ENCODE measurements at regions not wholly inside any gene's neighbourhood (a gene's known extent, or its start where the extent isn't known, plus 50 kb on each side); places are given as distances from the start of the nearest gene placed in this dataset.

DNA sequence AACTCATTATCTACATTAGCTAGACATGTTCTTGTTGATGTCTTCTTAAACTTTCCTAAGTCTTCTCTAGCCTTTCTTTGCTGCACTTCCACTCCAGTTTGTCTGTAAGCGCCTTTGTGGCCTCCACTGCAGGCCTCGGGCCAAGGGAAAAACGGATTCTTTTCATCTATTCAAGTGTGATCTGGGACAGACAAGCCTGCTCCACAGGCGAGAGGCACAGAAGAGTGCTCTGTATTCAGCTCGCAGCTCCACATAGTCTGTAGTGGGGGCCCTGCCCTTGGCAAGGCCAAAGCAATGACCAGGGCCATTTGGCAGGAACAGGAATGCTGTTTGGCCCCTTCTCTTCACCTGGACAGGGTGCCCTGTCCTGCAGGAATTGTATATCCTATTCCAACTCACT, 84.1 kb upstream of the BARX2 start:
- no peak for DNase-seq

- DNase-seq = no peak
Observed at GRCh38 chr11:129290966-129291365, 84.7 kb upstream of the BARX2 start.

GRCh38 chr11:129289350-129290040, 86.2 kb upstream of the BARX2 start:
- no peak for DNase-seq

DNA sequence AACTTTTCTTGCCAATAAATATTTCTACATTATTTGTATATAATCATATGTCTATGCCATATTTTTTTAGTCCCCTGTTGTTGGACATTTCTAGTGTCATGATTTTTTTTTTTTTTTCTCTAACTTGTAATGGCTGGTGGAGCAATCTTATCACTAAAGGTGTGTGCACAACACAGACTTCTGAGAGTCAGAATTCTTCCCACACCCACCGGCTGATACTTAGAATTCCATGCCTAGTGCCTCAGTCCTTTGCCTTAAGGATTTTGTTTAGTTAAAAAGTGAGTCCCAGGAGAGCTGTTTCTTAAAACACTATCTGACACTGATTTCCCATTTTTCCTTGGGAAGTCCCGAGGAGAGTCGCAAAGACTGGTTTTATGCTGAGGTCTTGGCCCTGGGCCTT, 87.7 kb upstream of the BARX2 start:
- no peak for DNase-seq

- no peak for DNase-seq
Observed at GRCh38 chr11:129286813-129287212, 88.8 kb upstream of the BARX2 start.

DNA sequence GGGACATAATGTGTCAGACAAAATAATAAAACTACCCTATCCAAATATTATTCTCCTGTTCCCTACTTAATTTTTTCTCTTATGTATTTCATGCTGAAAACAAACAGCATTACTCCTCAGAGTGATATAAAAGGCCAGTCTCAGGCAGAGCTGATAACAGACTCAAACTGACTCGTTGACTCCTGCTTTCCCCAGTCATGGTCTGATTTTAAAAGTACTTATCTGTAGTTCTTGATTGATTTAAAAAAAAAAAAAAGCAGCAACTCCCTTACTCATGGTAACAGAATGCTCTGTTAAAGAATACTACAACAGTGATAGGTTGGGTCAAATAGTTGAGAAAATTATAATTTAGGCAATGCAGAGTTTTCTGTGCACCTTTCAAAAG, 90.3 kb upstream of the BARX2 start:
- no peak for DNase-seq

GRCh38 chr11:129283141-129283540, 91.0 kb upstream of the ARHGAP32 start:
- no peak for DNase-seq

DNA sequence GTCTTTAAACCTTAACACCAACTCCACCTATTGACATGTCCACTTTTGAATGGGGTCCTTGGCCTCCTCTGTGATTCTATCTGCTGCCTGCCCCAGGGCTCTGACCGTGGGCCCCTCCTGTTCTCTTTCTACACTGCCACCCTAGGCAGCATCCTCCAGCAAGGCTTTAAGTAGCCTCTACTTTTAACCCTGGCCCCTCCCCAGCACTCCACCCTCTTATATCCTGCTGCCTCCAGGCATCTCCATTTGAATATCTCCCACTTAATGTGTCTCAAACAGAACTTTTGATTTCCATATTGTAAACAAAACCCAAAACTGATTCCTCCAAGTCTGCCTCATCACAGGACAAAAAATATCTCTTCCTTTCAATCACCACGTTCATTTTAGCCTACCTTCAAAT, 90.5 kb upstream of the ARHGAP32 start:
- no peak for DNase-seq

- DNase-seq = no peak
Observed at GRCh38 chr11:129281471-129282415, 89.6 kb upstream of the ARHGAP32 start.

DNA sequence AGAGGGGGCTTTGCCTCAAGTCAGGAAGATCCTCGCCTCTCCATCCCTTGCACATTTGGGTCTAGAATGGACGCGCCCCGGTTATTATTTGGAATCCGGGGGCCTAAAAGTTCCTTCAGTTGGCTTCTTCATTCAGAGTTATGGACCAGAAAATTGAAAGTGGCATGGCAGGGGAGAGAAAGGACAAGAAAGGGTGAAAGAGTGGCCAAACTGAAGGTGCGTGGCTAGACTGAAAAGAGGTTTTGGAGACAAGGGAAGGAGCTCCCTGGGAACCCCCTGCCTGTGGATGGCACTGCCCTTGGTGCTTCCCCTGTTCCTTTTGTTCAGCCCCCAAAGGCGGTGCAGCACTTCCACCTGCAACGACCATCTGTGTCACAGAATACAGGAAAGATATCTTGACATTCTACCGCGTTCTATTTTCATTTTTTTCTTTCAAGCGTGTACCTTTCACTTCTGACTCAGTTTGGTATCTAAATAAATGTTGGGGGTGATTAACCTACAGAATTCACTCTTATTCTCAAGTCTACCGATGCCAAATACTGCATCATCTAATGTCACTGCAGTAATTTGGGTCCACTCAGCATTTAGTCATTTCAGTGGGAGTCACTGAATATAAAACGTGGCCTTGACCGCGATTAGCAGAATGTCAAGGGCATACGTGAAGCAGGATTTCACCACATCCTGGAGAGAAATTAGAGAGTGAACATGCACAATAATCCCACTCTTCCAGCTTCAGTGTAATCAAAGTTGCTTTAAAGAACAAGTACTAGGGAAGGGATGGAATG, 88.1 kb upstream of the ARHGAP32 start:
- DNase-seq = peak; percentile 20

GRCh38 chr11:129279326-129280026, 87.4 kb upstream of the ARHGAP32 start:
- DNase-seq = peak; percentile 78

GRCh38 chr11:129278586-129279319, 86.6 kb upstream of the ARHGAP32 start:
- no peak for DNase-seq

DNA sequence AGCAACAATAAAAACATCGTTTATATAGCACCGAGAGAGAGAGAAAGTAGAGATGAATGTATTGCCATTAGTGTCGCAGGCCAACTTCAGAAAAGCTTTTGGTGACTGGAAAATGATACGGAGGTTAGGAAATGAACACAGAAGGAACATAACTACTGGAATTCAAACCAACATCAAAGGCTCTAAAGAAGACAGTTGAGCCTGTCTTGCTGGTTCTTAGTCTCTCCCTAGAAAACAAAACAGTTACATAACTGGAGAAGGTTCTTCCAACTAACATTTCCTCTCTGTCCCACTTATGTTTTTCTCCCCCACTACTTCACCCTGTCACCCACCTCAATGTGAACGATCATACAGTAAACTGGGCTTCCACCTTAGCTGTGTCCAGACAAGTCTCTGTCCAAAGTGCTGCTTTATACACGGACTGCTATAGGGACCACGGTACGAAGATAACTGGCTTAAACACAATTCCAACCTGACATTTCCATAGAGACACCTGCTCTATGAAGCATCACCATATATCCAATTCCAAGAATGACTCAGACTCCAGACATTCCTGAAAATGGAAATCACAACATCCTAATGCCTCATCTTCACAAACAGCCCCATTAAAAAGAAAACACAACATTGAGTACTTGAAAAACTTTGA, 85.2 kb upstream of the ARHGAP32 start:
- DNase-seq = no peak

DNA sequence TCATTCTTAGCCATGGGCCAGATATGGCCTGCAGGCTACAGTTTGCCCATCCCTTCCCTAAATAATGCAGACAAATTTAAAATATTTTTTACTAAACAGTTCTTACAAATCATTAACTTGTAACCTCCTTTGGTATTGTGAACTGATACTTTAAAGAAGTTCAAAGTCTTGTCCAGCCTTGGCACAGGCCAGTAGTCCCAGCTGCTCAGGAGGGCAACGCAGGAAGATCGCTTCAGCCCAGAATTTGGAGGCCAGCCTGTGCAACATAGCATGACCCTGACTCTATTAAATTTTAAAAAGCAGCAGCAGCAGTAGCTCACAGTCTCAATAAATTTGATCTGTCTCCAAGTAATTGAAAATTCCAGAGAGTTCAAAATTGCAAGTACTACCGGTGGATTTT, 83.7 kb upstream of the ARHGAP32 start:
- DNase-seq = no peak

DNA sequence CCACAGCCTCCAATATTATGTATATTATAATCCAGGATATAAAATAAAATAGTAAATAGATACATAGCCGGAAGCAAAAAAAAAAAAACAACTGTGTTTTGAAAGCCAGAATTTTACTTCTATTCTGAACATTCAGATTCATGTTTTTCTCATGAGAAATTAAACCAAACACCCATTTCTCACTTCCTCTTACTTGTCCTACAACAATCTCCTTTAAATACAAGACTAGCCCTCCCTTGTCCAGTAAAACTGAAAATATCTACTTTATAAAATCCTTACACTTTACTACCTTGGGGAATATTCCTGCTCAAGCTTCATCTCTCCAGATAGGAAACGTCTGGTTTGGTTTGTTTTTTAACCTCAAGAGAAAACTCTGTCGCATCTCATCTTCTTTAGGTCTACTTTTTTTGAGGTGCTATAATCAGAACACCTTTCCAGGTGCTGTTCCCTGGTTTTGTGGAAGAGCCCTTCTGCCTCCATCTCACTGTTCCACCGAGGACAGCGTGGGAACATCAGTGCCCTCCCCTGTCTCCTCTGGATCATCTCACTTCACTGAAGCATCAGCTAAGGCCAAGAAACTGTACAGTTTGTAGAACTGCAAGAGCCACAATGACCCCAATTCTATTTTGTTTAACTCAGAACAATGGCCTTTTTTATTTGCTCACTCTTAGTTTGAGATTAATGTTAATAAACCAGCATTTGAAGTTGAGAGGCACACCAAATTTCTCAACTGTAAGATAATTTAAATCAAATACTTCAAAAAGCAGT, 82.0 kb upstream of the ARHGAP32 start:
- no peak for DNase-seq

DNA sequence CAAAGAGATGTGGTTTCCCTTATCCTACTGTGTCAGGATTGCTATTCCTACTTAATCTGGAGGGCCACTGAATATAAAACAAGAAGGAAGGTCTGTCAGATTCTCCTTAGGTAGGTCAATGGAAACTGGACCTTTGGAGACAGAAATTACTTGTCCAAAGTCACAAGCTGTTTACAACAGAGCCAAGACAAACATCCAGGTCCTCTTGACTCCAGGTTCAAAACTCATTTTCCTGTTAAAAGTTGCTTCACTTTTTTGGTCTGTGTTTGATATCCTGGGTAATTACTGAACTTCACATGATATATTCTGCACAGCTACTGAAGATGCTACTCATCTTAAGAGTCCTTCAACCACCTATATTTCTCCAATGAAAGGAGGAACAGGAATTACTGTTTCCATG, 81.2 kb upstream of the ARHGAP32 start:
- no peak for DNase-seq

GRCh38 chr11:129271030-129271429, 78.9 kb upstream of the ARHGAP32 start:
- DNase-seq = no peak

GRCh38 chr11:129270446-129270845, 78.3 kb upstream of the ARHGAP32 start:
- DNase-seq = no peak

- DNase-seq = no peak
Observed at GRCh38 chr11:129268371-129268770, 76.2 kb upstream of the ARHGAP32 start.

DNA sequence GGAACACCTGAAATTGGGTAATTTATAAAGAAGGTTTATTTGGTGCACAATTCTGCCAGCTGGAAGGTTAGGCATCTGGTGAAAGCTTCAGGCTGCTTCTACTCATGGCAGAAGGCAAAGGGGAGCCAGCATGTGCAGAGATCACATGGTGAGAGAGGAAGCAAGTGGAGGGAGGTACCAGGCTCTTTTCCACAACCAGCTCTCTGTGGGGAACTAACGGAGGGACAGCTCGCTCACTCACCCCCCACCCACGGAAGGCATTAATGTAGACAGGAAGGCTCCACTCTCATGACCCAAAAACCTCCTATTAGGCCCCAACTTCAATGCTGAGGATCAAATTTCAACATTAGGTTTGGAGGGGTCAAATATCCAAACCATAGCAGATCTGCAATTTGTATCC, 75.6 kb upstream of the ARHGAP32 start:
- DNase-seq = no peak

- no peak for DNase-seq
Observed at GRCh38 chr11:129266536-129266935, 74.4 kb upstream of the ARHGAP32 start.

Data from fibroblast of upper back skin (primary cell).